ENCODE measurements at regions not wholly inside any gene's neighbourhood (a gene's known extent, or its start where the extent isn't known, plus 50 kb on each side); places are given as distances from the start of the nearest gene placed in this dataset.

DNA sequence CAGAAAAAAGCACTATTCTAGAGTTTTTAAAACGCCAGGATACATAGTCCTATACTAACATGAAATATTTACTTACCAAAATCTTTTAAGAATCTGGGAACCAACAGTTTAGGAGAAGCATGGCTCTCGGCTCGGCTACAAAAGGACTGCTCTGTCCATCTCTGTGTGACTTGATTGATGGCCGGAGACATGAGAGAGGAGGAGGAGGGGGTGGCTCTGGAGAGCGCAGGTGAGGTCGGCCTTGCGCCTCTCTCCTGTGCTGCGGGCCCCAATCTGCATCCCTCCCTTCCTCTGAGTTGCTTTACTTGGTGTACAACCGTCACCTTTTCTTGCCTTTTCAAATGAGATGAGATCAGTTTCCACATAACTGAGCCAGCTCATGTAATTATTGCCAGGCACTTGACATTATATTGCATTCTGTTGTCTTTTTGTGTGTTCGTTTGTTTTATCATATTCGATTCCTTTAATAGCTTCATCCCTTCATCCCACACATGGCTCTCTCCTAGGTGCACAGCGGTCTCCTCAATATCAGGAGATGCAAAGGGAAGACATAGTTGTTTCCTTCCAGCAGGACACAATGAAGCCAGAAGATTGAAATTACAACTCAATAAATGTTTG lies 87.8 kb upstream of the KLF6 start:
- DNase-seq (ENCODE audit: low read depth): no peak

DNA sequence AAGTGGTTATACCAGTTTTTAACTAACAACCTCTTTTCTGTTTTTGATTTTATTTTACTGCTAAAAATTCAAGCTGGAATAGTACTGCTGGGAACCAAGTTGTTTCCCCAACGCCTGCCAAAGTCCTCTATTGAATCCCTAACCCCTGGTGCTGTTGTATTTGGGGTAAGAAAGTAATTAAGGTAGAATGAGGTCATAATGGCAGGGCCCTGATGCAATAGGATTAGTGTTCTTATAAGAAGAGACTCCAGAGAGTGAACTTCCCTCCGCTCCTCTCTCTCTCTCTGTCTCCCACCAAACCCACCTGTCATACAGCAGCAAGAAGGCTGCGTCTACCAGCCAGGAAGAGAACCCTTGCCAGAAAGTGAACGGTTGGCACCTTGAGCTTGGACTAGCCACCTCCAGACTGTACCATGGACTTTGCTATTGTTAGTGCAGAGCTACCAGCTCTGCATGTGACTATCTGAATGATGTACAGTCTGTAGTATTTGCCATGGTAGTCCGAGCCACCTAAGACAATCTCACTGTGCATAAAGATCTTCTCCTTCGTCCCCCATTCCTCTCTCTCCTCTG lies 86.5 kb upstream of the KLF6 start:
- DNase-seq (ENCODE audit: low read depth): no peak

DNA sequence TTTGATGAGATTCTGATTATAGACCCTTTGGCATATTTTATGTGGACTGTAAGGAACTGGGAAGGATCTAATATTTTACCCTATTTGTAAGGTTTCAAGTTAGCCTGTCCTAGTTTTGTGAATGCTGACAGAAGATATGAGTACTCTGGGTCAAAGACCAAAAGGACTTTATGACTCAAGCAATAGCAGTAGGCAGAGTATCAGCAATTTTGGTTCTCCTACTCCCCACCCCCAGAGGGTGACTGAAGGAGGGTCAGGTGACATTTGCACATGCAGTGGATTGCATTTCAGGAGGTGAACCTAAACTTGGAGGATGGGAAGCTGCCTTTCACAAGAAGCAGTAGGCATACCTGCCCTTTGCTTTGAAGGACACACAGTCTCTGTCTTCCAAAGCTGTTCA lies 84.0 kb upstream of the KLF6 start:
- no peak for DNase-seq (ENCODE audit: low read depth)

DNA sequence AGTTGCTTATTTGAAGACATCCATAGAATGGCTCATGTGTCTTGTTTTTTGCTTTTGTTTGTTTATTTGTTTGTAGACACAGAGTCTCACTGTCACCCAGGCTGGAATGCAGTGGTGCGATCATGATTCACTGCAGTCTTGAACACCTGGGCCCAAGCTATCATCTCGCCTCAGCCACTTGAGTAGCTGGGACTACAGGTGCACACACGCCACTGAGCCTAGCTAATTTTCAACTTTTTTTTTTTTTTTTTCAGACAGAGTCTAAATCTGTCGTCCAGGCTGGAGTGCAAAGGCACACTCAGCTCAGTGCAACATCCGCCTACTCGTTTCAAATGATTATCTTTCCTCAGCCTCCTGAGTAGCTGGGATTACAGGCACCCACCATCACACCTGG lies 83.3 kb upstream of the KLF6 start:
- no peak for DNase-seq (ENCODE audit: low read depth)

- no peak for DNase-seq (ENCODE audit: low read depth)
These were observed 82.7 kb upstream of the KLF6 start for GRCh38 chr10:3867454-3868270.

GRCh38 chr10:3866332-3866731 lies 81.3 kb upstream of the KLF6 start:
- DNase-seq (ENCODE audit: low read depth): no peak

DNA sequence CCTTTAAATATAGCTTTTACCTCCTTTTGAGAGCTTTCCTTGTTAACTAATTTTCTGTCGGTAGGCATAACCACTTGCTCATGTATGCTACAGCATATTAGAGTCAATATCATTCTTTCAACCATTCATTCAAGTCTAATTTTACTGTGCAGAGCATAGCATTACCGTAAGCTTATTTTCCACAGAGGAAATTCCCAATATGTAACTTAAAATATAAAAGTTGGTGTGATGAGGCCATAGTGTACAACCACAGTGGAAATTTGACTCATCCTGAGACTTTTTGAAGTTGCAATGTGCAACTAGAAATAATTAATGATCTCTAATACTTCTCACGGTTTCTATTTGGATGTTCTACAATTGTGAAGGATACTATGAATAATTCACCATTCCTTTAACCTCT lies 80.6 kb upstream of the KLF6 start:
- DNase-seq (ENCODE audit: low read depth): no peak

DNA sequence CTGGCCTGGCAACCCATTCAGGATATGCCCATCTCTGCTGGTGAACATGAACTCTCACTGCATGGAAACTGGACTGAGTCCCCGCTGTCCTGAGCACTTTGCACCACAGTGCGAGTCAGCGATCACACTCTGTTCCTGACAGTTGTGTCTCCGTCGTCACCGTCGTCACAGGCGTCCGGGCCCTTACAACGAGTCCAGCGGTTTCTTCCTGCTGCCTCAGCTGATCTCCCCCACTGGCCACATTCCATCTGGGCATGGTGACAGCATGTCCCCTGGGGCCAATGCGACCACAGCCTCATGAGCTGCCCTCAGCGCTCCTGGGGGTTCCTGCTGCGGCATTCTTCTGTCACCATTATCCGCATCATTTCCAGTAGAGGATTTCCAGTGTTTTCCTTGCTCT lies 76.8 kb upstream of the KLF6 start:
- no peak for DNase-seq (ENCODE audit: low read depth)

GRCh38 chr10:3858051-3858845 lies 73.2 kb upstream of the KLF6 start:
- DNase-seq (ENCODE audit: low read depth): no peak

- DNase-seq (ENCODE audit: low read depth): no peak
These were observed 72.3 kb upstream of the KLF6 start for GRCh38 chr10:3857318-3857717.

GRCh38 chr10:3856593-3856992 lies 71.6 kb upstream of the KLF6 start:
- no peak for DNase-seq (ENCODE audit: low read depth)

DNA sequence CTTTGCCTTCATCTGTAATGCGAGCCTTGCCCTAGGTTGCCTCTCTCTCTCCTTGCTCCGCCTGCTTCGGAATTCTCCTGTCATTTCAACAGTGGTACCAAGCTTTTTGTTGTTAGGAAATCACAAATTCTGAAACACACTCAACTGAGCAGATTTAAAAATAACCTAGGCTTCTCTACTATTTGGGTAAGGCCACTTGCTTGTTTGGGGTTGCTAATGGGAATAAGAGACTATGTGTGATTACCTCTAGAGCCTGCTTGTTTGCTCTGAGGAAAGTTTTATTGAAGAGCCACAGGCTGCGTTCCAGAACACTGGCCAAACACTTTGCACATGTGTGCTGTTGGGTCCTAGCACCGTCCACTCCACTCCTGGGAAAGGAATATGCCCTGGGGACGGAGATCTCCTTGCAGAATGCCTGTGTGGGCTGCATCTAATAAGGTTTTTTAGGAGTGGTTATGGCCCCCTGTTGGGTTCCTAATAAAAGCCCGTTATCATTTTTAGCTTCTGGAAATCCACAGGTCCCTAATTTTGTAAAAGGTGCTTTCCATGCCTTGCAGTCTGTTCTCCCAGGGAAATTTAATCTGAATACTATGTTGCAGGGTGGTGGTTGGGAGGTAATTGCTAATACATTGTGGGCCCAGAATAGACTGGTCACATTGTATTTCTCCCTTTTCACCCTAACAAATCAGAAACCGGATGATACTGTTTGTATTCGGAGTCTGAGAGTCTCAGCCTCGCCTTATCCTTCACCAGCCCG lies 68.7 kb upstream of the KLF6 start:
- DNase-seq (ENCODE audit: low read depth): no peak

DNA sequence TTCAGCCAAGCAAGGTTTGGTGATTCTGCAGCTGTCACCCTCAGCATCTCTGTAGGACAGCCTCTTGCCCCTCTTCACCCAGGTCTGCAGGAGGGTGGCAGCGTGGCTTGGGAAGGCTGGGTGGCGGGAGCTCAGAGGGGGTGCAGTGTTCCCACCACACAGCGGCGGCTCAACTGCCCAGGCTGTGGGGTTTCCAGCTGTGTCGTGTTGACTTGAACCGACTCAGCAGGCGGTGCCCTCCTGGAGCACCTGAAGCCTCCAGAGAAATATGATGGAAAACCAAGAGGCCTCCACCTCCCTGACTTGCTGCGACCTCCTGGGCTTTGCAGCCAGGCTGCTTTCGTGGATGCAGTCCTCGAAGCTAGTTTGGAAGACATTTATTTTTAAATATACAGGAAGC lies 68.0 kb upstream of the KLF6 start:
- DNase-seq (ENCODE audit: low read depth): no peak

GRCh38 chr10:3852147-3852904 lies 67.3 kb upstream of the KLF6 start:
- peak; percentile 89 for DNase-seq (ENCODE audit: low read depth)

GRCh38 chr10:3850999-3851937 lies 66.3 kb upstream of the KLF6 start:
- DNase-seq (ENCODE audit: low read depth): no peak

DNA sequence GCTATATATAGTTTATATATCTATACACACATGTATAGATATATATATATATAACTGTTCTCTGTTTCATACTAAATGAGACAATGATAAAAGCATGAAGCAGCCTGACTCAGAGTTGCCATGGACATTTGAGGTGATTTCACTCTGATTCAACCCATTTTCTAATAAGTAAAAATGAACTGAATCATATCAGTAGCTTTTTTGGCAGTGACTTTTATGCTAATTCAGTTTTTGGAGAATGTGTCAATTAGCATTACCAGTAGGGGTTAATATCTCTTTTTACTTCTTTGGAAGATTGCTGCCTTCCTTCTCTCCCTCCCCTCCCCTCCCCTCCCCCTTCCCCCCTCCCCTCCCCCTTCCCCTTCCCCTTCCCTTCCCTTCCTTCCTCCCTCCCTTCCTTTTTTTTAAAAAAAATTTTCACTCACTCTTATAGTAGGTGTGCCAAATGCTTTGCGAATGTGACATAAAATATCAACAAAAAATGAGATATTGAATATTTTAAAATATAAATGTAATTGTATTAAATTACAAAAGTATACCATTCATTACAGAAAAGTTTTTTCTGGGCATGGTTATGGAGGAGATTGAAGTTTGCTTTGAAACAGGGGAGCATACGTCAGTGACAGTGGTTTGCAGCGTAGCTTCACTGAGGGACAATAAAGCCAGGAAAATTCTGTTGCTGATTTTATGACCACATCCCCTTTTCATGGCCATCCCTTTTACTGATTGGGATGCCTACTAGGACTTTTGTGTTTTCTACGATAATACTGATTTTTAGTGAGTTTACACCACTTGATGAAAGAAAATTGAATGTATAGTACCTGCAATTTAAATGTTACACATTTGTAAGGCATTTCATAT lies 64.0 kb upstream of the KLF6 start:
- no peak for DNase-seq (ENCODE audit: low read depth)

DNA sequence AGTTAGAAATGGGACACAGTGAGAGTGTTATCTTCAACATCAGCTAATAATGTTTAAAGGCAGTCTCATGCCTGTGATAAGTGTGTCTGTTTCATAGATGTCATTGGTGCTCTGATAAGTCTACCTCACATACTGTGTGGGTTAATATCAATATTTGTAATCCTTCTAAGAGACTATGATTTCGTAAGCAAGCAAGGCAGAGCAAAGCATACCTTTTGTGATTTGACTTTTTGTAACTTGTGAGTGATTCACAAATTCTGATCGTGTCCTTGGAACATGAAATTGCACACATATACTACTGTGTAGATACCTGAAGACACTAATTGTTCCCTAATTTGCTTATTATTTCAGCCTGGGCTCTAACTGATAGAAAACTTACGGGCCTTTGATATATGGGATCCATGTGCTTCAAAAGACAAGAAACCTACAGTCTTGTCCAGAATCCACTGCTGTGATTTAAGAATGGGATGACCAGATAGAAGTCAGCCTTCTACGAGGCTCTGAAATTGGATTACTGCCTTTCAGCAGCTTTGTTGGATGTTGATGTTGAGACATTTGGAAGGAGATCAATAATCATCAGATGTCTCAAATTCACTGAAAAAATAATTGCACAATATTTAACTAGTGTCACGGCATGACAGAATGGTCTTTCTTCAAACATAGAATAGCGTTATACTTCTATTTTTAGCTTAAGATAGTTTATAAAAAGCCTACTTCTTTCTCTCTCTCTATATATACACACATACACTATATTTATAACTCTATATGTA lies 63.2 kb upstream of the KLF6 start:
- no peak for DNase-seq (ENCODE audit: low read depth)

GRCh38 chr10:3846736-3847135 lies 61.7 kb upstream of the KLF6 start:
- DNase-seq (ENCODE audit: low read depth): no peak

Data from myocyte (in vitro differentiated cells).